ENCODE measurements at regions not wholly inside any gene's neighbourhood (a gene's known extent, or its start where the extent isn't known, plus 50 kb on each side); places are given as distances from the start of the nearest gene placed in this dataset.
"Not testable (repeated sequence)": the region's sequence is repeated elsewhere in the genome, so short reads cannot be mapped to it uniquely, and the experiment has no call there.

DNA sequence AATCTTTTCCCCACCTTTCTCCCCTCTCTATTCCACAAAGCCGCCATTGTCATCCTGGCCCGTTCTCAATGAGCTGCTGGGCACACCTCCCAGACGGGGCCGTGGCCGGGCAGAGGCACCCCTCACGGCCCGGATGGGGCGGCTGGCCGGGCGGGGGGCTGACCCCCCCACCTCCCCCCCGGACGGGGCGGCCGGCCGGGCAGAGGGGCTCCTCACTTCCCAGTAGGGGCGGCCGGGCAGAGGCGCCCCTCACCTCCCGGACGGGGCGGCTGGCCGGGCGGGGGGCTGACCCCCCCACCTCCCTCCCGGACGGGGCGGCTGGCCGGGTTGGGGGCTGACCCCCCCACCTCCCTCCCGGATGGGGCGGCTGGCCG, 85.6 kb downstream of the OR2B2 start:
- not testable (repeated sequence) for DNase-seq (ENCODE audit: low read depth in 2 of 2)

DNA sequence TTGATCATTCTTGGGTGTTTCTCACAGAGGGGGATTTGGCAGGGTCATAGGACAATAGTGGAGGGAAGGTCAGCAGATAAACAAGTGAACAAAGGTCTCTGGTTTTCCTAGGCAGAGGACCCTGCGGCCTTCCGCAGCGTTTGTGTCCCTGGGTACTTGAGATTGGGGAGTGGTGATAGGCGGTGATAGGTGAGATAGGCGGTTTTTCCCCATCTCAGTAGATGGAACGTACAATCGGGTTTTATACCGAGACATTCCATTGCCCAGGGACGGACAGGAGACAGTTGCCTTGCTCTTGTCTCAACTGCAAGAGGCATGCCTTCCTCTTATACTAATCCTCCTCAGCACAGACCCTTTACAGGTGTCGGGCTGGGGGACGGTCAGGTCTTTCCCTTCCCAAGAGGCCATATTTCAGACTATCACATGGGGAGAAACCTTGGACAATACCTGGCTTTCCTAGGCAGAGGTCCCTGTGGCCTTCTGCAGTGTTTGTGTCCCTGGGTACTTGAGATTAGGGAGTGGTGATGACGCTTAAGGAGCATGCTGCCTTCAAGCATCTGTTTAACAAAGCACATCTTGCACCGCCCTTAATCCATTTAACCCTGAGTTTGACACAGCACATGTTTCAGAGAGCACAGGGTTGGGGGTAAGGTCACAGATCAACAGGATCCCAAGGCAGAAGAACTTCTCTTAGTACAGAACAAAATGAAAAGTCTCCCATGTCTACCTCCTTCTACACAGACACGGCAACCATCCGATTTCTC, 86.2 kb downstream of the OR2B2 start:
- DNase-seq (ENCODE audit: low read depth in 2 of 2), result not testable (repeated sequence)

DNA sequence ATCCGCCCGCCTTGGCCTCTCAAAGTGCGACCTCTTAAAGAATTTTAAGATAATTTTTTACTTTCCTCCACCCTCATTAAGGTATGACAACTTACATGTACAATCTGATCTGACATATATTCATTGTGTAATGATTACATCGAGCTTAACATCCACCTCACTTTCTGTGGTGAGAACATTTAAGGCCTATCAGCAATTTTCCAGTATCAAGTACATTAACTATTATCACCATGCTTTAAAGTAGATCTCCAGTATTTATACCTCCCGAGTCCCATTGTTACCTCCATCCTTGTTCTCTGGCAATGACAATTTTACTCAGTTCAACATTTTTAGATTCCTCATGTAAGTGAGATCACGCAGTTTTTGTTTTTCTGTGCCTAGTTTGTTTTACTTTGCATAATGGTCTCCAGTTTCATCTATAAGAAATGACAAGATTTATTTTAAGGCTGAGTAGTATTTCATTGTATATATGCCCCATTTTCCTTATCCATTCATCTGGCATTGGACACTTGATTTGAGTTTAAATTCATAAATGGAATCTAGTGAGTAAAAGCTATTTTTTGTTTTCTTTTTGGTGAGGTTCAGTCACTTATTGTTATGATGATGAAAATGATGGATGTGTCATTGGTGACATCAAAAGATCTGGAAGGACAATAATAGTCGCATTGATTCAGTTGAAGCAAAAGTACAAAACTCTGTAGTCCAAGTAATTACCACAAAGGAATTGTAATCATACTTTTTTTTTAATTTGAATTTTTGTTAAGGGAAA, 87.0 kb downstream of the OR2B2 start:
- DNase-seq (ENCODE audit: low read depth in 2 of 2), result peak in 1 of 2 donors; percentile 24

DNA sequence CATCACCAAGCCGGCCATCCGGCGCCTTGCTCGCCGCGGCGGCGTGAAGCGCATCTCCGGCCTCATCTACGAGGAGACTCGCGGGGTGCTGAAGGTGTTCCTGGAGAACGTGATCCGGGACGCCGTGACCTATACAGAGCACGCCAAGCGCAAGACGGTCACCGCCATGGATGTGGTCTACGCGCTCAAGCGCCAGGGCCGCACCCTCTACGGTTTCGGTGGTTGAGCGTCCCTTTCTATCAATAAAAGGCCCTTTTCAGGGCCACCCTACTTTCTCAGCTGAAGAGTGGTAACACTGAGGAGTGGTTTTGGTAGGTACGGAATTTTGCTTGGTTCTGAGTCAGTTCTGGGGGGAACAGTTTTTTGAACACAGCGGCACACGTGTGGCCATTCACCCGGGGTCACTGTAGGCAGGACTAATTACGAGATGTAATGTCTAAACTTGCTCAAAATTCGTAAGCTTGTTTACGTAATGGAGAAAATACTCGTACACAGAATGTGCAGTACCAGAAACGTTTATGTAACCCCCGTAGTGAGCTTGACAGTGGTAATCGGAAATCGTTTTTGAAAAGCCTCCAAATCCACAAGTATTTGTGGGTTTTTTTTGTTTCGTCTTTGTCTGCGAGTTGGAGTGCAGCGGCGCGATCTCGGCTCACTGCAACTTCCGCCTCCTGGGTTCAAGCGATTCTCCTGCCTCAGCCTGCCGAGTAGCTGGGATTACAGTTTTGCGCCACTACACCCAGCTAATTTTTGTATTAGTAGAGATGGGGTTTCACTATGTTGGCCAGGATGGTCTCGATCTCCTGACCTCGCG, 87.8 kb downstream of the OR2B2 start:
- peak in 1 of 2 donors; percentile 47 for DNase-seq (ENCODE audit: low read depth in 2 of 2)

- DNase-seq (ENCODE audit: low read depth in 2 of 2), result peak in 1 of 2 donors; percentile 52
Measured at GRCh38 chr6:27823714-27824210, 88.4 kb downstream of the OR2B2 start.

DNA sequence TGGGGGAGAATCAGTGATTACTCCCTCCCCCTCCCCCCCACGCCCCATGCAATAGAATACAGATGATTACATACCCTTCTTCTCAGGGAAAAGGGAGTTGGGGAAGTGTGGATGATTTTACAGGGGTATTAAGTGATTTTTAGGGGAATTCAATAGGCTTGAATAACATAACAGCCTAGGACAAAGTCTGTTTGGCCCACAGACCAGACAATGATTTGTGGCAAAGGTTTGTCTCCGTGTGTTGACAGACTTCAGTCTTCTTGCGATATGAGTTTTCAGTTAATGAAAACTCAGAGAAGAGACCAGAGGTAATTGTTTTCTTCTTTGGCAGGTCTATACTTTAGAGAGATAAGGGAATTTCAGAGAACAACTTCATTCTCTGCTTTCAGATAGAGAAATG, 95.3 kb downstream of the OR2B2 start:
- DNase-seq (ENCODE audit: low read depth in 2 of 2), result no peak

GRCh38 chr6:27814665-27815424, 97.4 kb downstream of the OR2B2 start:
- DNase-seq (ENCODE audit: low read depth in 2 of 2), result peak; percentile 96

DNA sequence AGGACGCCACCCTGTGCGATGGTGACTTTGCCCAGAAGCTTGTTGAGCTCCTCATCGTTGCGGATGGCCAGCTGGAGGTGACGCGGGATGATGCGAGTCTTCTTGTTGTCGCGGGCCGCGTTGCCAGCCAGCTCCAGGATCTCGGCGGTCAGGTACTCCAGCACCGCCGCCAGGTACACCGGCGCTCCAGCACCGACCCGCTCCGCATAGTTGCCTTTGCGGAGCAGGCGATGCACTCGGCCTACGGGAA, 97.9 kb downstream of the OR2B2 start:
- DNase-seq (ENCODE audit: low read depth in 2 of 2), result not testable (repeated sequence)

GRCh38 chr6:27812805-27813492, 99.2 kb downstream of the OR2B2 start:
- DNase-seq (ENCODE audit: low read depth in 2 of 2), result no peak

- DNase-seq (ENCODE audit: low read depth in 2 of 2), result no peak
Measured at GRCh38 chr6:27812078-27812804, 100.0 kb downstream of the OR2B2 start.

DNA sequence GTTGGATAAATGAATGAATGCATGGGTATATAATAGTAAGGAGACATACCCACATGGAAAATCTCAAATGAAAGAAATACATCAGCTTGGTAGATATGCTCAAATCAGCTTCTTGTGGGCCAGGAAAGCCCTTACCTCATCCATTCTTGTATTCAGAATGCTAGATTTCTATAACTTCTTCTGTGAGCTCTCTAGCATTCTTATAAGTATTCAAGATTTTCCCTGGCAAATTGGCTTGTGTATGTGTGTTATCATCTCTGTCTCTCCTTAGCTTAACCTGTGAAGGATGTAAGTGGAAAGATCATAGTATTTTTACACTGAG, 100.8 kb downstream of the OR2B2 start:
- no peak for DNase-seq (ENCODE audit: low read depth in 2 of 2)

DNA sequence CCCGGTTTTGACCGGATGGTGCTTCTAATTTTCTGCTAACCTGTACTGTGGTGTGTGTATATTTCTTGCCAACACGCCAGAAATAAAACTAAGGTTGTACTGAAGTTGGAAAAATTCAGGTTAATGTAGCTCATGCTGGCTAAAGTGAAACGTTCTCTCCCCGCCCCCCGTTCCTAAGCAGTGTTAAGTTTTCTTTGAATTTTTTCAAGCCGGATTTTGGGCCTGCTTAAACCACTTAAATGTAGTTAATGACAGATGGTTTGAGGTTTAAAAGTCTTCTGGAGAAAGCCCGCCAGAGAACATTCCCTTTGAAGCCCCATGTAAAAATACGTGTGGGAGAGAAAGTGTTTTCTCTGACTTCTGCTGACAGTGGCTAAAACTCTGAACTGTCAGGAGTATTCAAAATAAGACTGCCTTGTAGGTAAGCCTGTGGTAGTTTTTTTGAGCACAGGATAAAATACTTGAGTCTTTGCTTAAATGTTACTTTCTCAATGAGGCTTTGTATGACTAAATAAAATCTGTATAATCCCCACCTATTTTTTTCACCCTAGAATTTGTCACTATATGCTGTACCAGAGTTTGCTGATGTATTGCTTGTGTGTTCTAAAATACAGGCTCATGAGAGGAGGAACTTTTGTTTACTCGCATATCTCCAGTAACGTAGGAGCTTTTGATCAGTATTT, 101.3 kb downstream of the OR2B2 start:
- no peak for DNase-seq (ENCODE audit: low read depth in 2 of 2)

GRCh38 chr6:27809939-27810767, 102.0 kb downstream of the OR2B2 start:
- DNase-seq (ENCODE audit: low read depth in 2 of 2), result peak; percentile 94 to 97

DNA sequence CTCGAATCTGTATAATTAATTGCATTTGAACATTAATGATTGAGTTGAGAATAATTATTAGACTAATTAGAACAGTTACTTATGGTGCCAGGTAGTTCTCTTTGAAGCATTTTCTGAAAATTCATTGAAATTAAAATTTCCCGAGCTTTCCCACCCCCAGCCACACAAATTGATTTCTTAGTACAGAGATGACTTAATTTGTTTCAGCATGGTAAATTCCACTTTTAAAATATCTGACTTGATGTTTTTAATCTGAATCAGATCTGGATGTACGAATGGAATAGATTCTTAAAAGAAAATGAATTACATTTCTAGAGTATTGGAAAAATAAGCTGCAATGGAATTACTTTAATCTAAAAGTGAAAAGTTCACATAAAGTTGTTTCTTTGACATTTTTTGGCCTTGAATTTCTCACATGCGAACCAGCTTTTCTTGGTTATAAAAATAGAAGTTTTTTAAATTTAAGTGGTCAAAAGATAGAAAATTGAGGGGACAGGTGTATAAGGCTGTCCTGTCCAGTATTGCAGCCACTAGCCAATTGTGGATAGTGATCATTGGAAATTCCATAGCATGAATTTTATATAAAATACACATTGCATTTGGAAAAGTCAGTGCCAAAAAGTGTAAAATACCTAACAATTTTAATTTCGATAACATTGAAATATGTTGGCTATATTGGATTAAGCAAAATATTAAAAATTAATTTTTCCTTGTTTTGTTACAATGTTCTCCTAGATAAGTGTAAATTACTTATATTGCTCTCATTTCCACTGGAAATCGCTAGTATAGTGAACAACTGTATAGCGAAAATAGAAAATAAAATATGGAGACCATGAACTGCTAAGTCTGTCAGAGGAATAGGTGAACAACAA, 102.9 kb downstream of the OR2B2 start:
- no peak for DNase-seq (ENCODE audit: low read depth in 2 of 2)

- peak in 1 of 2 donors; percentile 38 for DNase-seq (ENCODE audit: low read depth in 2 of 2)
Measured at GRCh38 chr6:27808242-27809066, 103.7 kb downstream of the OR2B2 start.

- peak; percentile 91 to 93 for DNase-seq (ENCODE audit: low read depth in 2 of 2)
Measured at GRCh38 chr6:27807441-27808241, 104.6 kb downstream of the OR2B2 start.

Measured in dermis microvascular lymphatic vessel endothelial cell (primary cell).